ENCODE measurements at regions not wholly inside any gene's neighbourhood (a gene's known extent, or its start where the extent isn't known, plus 50 kb on each side); places are given as distances from the start of the nearest gene placed in this dataset.

DNA sequence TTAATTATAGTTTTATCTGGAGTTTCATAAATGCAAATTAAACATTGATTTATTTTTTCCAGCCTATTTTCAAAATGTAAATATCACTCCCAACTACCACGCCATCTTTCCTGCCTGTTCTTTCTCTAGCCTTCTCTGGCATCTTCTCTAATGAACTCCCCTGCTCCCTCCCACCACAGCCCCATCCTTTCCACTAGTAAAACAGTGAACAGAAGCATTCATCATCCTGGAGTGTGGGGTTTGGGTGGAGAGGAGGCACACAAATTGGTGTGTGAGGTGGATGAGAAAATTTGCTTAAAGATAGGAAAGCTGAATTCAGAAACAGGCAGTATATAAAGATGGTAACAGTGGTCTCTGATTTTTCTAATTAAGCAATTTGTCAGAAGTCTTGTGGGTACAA, 479.4 kb downstream of the ARL4A start:
- TF ChIP-seq ARNTL (CRISPR knock-in tag; IDR thresholded peaks at IDR 0.05; ENCODE audit: borderline replicate concordance, low read depth): no peak
- TF ChIP-seq, protein P1, sequence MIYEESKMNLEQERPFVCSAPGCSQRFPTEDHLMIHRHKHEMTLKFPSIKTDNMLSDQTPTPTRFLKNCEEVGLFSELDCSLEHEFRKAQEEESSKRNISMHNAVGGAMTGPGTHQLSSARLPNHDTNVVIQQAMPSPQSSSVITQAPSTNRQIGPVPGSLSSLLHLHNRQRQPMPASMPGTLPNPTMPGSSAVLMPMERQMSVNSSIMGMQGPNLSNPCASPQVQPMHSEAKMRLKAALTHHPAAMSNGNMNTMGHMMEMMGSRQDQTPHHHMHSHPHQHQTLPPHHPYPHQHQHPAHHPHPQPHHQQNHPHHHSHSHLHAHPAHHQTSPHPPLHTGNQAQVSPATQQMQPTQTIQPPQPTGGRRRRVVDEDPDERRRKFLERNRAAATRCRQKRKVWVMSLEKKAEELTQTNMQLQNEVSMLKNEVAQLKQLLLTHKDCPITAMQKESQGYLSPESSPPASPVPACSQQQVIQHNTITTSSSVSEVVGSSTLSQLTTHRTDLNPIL (CRISPR knock-in tag; IDR thresholded peaks at IDR 0.05; ENCODE audit: low read depth): no peak
- no peak for TF ChIP-seq ZNF565 (CRISPR knock-in tag; conservative IDR thresholded peaks at IDR 0.05; ENCODE audit: low read depth)
- no peak for TF ChIP-seq RARB (CRISPR knock-in tag; IDR thresholded peaks at IDR 0.05)
- TF ChIP-seq ISL1 (CRISPR knock-in tag; IDR thresholded peaks at IDR 0.05): no peak
- no peak for TF ChIP-seq SNAI2 (CRISPR knock-in tag; IDR thresholded peaks at IDR 0.05)
- TF ChIP-seq, protein P2, sequence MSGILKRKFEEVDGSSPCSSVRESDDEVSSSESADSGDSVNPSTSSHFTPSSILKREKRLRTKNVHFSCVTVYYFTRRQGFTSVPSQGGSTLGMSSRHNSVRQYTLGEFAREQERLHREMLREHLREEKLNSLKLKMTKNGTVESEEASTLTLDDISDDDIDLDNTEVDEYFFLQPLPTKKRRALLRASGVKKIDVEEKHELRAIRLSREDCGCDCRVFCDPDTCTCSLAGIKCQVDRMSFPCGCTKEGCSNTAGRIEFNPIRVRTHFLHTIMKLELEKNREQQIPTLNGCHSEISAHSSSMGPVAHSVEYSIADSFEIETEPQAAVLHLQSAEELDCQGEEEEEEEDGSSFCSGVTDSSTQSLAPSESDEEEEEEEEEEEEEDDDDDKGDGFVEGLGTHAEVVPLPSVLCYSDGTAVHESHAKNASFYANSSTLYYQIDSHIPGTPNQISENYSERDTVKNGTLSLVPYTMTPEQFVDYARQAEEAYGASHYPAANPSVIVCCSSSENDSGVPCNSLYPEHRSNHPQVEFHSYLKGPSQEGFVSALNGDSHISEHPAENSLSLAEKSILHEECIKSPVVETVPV (CRISPR knock-in tag; IDR thresholded peaks at IDR 0.05): no peak
- TF ChIP-seq, protein P3, sequence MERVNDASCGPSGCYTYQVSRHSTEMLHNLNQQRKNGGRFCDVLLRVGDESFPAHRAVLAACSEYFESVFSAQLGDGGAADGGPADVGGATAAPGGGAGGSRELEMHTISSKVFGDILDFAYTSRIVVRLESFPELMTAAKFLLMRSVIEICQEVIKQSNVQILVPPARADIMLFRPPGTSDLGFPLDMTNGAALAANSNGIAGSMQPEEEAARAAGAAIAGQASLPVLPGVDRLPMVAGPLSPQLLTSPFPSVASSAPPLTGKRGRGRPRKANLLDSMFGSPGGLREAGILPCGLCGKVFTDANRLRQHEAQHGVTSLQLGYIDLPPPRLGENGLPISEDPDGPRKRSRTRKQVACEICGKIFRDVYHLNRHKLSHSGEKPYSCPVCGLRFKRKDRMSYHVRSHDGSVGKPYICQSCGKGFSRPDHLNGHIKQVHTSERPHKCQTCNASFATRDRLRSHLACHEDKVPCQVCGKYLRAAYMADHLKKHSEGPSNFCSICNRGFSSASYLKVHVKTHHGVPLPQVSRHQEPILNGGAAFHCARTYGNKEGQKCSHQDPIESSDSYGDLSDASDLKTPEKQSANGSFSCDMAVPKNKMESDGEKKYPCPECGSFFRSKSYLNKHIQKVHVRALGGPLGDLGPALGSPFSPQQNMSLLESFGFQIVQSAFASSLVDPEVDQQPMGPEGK (CRISPR knock-in tag; IDR thresholded peaks at IDR 0.05; ENCODE audit: borderline replicate concordance): no peak
- no peak for TF ChIP-seq OSR1 (CRISPR knock-in tag; IDR thresholded peaks at IDR 0.05)

Data from SK-N-SH treated with all-trans-retinoic acid at 6 μM for 48 hours (cell line).